Keratinocyte (primary cell): ENCODE measurements at regions not wholly inside any gene's neighbourhood (a gene's known extent, or its start where the extent isn't known, plus 50 kb on each side); places are given as distances from the start of the nearest gene placed in this dataset.

Source experiments
- DNase-seq: peaks from one replicate; pipeline ENCODE4 v3.0.0-alpha.2; 2011; ENCODE audit warnings: low read depth, missing footprints, low spot score
- FAIRE-seq: peaks from 2 replicates; lab custom pipeline; 2011; peaks lifted over from hg19 to GRCh38; lab: Jason Lieb, UNC
- H2AFZ ChIP-seq: 2 replicates; pipeline ENCODE4 v1.6.0; 2012; ENCODE audit warnings: low read length, control low read depth, inconsistent platforms; ENCODE audit not compliant: control insufficient read depth
- H3K27ac ChIP-seq: 2 replicates; pipeline ENCODE4 v1.5.1; 2011; ENCODE audit warnings: low read length; ENCODE audit not compliant: control insufficient read depth, insufficient read depth
- H3K27me3 ChIP-seq: 3 replicates; pipeline ENCODE4 v1.6.0; 2011; ENCODE audit warnings: low read length; ENCODE audit not compliant: control insufficient read depth, insufficient read depth; ENCODE audit errors: extremely low read depth
- H3K36me3 ChIP-seq, 2 experiments: 2 replicates in 1 of 2; 3 replicates in 1 of 2; pipeline ENCODE4 v1.5.1; 2011; ENCODE audit warnings: low read length in 2 of 2, mild to moderate bottlenecking in 1 of 2; ENCODE audit not compliant: control insufficient read depth in 2 of 2, insufficient read depth in 2 of 2; ENCODE audit errors: extremely low read depth in 1 of 2
- H3K4me1 ChIP-seq: 3 replicates; pipeline ENCODE4 v1.5.1; 2011; ENCODE audit warnings: low read length; ENCODE audit not compliant: control insufficient read depth, insufficient read depth; ENCODE audit errors: extremely low read depth
- H3K4me2 ChIP-seq: 3 replicates; pipeline ENCODE4 v1.6.0; 2011; ENCODE audit warnings: low read depth, low read length; ENCODE audit not compliant: control insufficient read depth, insufficient read depth; ENCODE audit errors: extremely low read depth
- H3K4me3 ChIP-seq, 3 experiments: fragments of 200-600 bp in 1 of 3; sonication (generic) in 1 of 3; 2 replicates in 2 of 3; 3 replicates in 1 of 3; pipeline ENCODE4 v1.5.1; 2011 to 2016; ENCODE audit warnings: low read length in 3 of 3, mild to moderate bottlenecking in 3 of 3, control low read depth in 2 of 3, inconsistent platforms in 1 of 3, low read depth in 1 of 3, mixed read lengths in 1 of 3, mixed run types in 1 of 3, moderate library complexity in 1 of 3; ENCODE audit not compliant: control insufficient read depth in 2 of 3, insufficient read depth in 2 of 3; ENCODE audit errors: extremely low read depth in 1 of 3
- H3K79me2 ChIP-seq: 2 replicates; pipeline ENCODE4 v1.6.0; 2012; ENCODE audit warnings: low read length; ENCODE audit not compliant: control insufficient read depth, insufficient read depth
- H3K9ac ChIP-seq: 3 replicates; pipeline ENCODE4 v1.6.0; 2011; ENCODE audit warnings: low read length; ENCODE audit not compliant: control insufficient read depth, insufficient read depth; ENCODE audit errors: extremely low read depth
- H3K9me1 ChIP-seq: 3 replicates; pipeline ENCODE4 v1.6.0; 2011; ENCODE audit warnings: low read length; ENCODE audit not compliant: control insufficient read depth, insufficient read depth; ENCODE audit errors: extremely low read depth
- H3K9me3 ChIP-seq: 2 replicates; pipeline ENCODE4 v1.5.1; 2012; ENCODE audit warnings: low read depth, low read length; ENCODE audit not compliant: control insufficient read depth
- H4K20me1 ChIP-seq: 3 replicates; pipeline ENCODE4 v1.6.0; 2011; ENCODE audit warnings: low read length; ENCODE audit not compliant: control insufficient read depth, insufficient read depth; ENCODE audit errors: extremely low read depth
- EZH2 ChIP-seq: IDR thresholded peaks from one replicate; pipeline ENCODE4 v1.6.1; 2012; ENCODE audit warnings: inconsistent platforms, mild to moderate bottlenecking, low read length, moderate library complexity
- dilution Hi-C: fragments of 300-500 bp; cut with MboI; formaldehyde crosslinking; loops from one replicate; pipeline ENCODE4 v1.7.0; 2020; ENCODE audit warnings: low sequenced_read_pairs; ENCODE audit not compliant: extremely low pct_ligation_motif_present
- TF ChIP-seq, protein P1 (sequence below), 3 experiments: IDR thresholded peaks in 1 of 3; conservative IDR thresholded peaks in 1 of 3; optimal IDR thresholded peaks in 1 of 3; 2 replicates in 2 of 3; 3 replicates in 1 of 3; pipeline versions ENCODE3 to v1.5.1; 2011; ENCODE audit warnings: low read length in 3 of 3, mild to moderate bottlenecking in 3 of 3, moderate library complexity in 2 of 3, control low read depth in 1 of 3, inconsistent platforms in 1 of 3; ENCODE audit not compliant: insufficient read depth in 2 of 3; ENCODE audit errors: extremely low read depth in 1 of 3

- Histone ChIP-seq H3K27me3 (no peaks in the 10 kb centered on the region), H2AFZ (no peak overlapping the region), H3K79me2 (no peaks in the 10 kb centered on the region), H4K20me1 (no peaks in the 10 kb centered on the region), H3K36me3 (no peaks in the 10 kb centered on the region), H3K4me1 (no peaks in the 10 kb centered on the region), H3K9ac (no peak overlapping the region), H3K9me3 (no peaks in the 10 kb centered on the region), H3K9me1 (no peaks in the 10 kb centered on the region), H3K27ac (no peak overlapping the region), H3K4me3 (no peak overlapping the region), H3K4me2 (no peak overlapping the region)
- dilution Hi-C loops, result no loop called here
- DNase-seq (no peak), FAIRE-seq (no peak)
- no peak for TF ChIP-seq EZH2
- TF ChIP-seq, protein P1, sequence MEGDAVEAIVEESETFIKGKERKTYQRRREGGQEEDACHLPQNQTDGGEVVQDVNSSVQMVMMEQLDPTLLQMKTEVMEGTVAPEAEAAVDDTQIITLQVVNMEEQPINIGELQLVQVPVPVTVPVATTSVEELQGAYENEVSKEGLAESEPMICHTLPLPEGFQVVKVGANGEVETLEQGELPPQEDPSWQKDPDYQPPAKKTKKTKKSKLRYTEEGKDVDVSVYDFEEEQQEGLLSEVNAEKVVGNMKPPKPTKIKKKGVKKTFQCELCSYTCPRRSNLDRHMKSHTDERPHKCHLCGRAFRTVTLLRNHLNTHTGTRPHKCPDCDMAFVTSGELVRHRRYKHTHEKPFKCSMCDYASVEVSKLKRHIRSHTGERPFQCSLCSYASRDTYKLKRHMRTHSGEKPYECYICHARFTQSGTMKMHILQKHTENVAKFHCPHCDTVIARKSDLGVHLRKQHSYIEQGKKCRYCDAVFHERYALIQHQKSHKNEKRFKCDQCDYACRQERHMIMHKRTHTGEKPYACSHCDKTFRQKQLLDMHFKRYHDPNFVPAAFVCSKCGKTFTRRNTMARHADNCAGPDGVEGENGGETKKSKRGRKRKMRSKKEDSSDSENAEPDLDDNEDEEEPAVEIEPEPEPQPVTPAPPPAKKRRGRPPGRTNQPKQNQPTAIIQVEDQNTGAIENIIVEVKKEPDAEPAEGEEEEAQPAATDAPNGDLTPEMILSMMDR (optimal IDR thresholded peaks at IDR 0.05 in 1 of 3, IDR thresholded peaks at IDR 0.05 in 1 of 3, conservative IDR thresholded peaks at IDR 0.05 in 1 of 3; ENCODE audit: extremely low read depth in 1 of 3, insufficient read depth in 2 of 3, low read length in 3 of 3), result no peak
Measured at GRCh38 chr4:122517345-122517744, 60.8 kb upstream of the IL2 start.

DNA sequence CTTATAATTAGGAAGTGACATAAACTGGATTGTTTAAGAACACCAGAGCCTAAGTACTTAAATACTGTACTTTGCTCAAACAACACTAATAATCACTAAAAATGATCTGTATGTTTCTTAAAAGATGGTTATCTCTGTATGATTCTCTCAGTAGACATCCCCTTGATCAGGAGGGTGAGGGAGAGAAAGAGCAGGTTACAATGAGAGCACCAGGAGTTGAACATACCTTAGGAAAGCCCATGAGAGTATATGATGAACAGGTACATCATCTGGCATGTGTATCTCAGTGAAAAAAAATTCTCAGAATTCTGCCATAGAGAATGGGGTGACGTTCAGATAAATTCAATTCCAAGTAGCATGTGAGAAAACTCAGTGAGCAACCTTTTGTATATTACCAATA lies 59.9 kb upstream of the IL2 start:
- Histone ChIP-seq H3K9ac (no peak overlapping the region), H3K27me3 (no peaks in the 10 kb centered on the region), H3K9me1 (no peaks in the 10 kb centered on the region), H3K4me1 (no peaks in the 10 kb centered on the region), H3K4me3 (no peak overlapping the region), H2AFZ (no peak overlapping the region), H3K79me2 (no peaks in the 10 kb centered on the region), H4K20me1 (no peaks in the 10 kb centered on the region), H3K4me2 (no peak overlapping the region), H3K36me3 (no peaks in the 10 kb centered on the region), H3K9me3 (no peaks in the 10 kb centered on the region), H3K27ac (no peak overlapping the region)
- FAIRE-seq (no peak), DNase-seq (no peak)
- dilution Hi-C loops, result no loop called here
- TF ChIP-seq, protein P1 (optimal IDR thresholded peaks at IDR 0.05 in 1 of 3, IDR thresholded peaks at IDR 0.05 in 1 of 3, conservative IDR thresholded peaks at IDR 0.05 in 1 of 3; ENCODE audit: extremely low read depth in 1 of 3, insufficient read depth in 2 of 3, low read length in 3 of 3), result no peak
- TF ChIP-seq EZH2, result no peak
